Astrocyte of the cerebellum (primary cell): ENCODE measurements at regions not wholly inside any gene's neighbourhood (a gene's known extent, or its start where the extent isn't known, plus 50 kb on each side); places are given as distances from the start of the nearest gene placed in this dataset.

ENCODE experiments used
- DNase-seq: peaks from one replicate; pipeline ENCODE4 v3.0.0-alpha.2; 2011; ENCODE audit warnings: low read depth
- H3K4me3 ChIP-seq: 2 replicates; pipeline ENCODE4 v1.5.1; 2011; ENCODE audit warnings: mild to moderate bottlenecking, low read depth, low read length, moderate library complexity
- CTCF ChIP-seq: IDR thresholded peaks from 2 replicates; pipeline ENCODE4 v1.5.1; 2012; ENCODE audit warnings: low read length, low read depth, moderate library complexity, mild to moderate bottlenecking; ENCODE audit errors: missing control alignments
- in situ Hi-C: cut with HindIII; loops from 2 replicates; pipeline ENCODE4 v1.10.0; 2017; ENCODE audit warnings: low sequenced_read_pairs

GRCh38 chr10:29209830-29210229 lies 79.0 kb upstream of the LYZL1 start:
- DNase-seq = no peak
- in situ Hi-C loops = no loop called here
- H3K4me3 ChIP-seq = no peak overlapping the region
- TF ChIP-seq CTCF = no peak

GRCh38 chr10:29210266-29210868 lies 78.5 kb upstream of the LYZL1 start:
- TF ChIP-seq CTCF = no peak
- no peak overlapping the region for H3K4me3 ChIP-seq
- in situ Hi-C loops = no loop called here
- DNase-seq = no peak

DNA sequence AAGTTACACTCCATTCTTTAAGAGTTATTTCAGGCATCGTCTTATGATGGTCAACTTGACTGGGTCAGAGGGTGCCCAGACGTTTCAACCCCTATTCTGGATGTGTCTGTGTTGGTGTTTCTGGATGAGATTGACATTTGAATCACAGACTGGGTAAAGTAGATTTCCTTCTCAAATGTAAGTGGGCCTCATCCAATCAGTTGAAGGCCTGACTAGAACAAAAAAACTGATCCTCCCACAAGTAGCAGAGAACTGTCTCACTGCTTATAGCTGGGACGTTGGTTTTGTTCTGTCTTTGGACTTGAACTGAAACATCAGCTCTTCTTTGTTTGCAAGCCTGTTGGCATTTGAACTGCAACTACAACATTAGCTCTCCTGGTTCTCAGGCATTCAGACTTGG lies 76.3 kb upstream of the LYZL1 start:
- no peak for TF ChIP-seq CTCF
- in situ Hi-C loops = no loop called here
- no peak for DNase-seq
- H3K4me3 ChIP-seq = no peak overlapping the region

DNA sequence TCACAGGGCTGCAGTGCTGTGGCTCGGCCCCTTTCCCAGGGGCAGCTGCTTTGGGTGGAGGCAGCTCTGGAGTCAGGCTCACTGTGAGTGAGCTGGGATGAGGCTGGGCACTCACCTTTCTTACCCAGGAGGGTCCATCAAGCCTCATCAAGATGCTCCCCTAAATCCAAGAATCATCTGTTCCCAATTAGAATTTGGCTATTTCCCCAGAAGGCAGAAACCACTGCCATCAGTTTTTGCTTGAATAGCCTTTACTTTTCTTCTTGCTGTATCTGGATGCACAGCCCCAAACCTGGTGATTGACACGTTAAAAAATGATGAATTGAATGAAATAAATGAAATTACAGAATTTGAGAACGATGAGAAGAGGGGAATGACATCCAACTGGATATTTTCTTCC lies 74.3 kb upstream of the LYZL1 start:
- H3K4me3 ChIP-seq = no peak overlapping the region
- TF ChIP-seq CTCF = no peak
- no peak for DNase-seq
- in situ Hi-C loops = no loop called here

DNA sequence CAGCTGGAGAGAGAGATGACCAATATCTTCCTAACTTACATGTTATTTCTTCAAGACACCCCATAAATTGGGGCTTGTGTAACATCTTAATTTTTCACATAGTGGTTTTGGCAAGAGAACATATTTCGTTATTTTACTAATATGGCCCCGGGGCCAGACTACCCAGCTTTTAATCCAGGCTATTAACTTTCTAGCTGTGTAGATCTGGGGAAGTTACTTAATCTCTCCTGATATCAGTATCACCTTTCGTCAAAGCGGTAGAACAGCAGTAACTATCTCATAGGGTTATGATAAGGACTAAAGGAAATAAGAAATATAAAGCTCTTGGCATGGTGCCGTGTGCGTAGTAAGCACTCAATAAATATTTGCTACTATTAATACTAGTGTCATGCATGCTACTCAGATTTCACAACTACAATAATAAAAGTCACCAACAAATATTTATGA lies 71.6 kb upstream of the LYZL1 start:
- in situ Hi-C loops = no loop called here
- TF ChIP-seq CTCF = no peak
- H3K4me3 ChIP-seq = no peak overlapping the region
- DNase-seq = no peak

DNA sequence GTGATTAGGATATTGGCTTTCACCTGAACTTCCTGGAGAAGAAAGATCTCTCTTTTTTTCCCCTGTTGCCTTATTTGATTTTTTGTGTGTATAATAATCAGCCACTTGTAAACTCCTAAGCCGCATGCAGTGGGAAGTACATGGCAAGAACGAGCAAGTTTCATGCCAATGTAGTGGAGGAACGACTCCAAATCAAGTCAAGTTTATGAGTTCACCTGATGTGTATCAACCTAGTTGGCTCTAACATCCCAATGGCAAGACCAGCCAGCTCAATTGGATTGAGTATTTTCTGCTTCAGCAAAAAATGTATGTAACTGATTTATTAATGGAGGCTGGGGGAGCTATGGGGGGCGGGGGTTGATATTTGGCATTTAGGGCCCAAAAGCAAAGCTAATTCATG lies 65.5 kb upstream of the LYZL1 start:
- TF ChIP-seq CTCF = no peak
- no peak for DNase-seq
- no peak overlapping the region for H3K4me3 ChIP-seq
- in situ Hi-C loops = no loop called here

DNA sequence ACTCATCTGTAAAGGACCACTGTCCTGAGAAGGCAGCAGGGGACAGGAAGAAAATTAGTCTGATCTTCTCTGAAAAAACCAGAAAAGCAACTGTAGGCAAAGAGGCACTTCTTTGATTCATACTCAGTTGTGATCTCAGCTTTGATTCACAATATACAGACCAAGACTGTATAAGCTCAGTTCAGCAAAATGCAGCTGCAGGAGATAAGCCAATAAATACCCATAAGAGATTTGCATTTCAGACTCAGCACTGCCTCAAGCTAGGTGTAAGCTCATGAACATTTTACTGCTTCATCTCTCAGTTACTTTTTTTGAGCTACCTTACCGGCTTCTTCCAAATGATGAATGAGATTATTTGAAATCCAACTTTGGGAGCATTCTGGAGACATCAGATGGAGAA lies 64.2 kb upstream of the LYZL1 start:
- H3K4me3 ChIP-seq = no peak overlapping the region
- DNase-seq = no peak
- in situ Hi-C loops = no loop called here
- TF ChIP-seq CTCF = no peak
